22Rv1 (cell line): ENCODE measurements at regions not wholly inside any gene's neighbourhood (a gene's known extent, or its start where the extent isn't known, plus 50 kb on each side); places are given as distances from the start of the nearest gene placed in this dataset.

ENCODE experiments used
- CTCF ChIP-seq: fragments of 450-650 bp; IDR thresholded peaks from 2 replicates; pipeline ENCODE4 v1.5.1; 2017; ENCODE audit warnings: mild to moderate bottlenecking
- ZFX ChIP-seq: fragments of 450-650 bp; IDR thresholded peaks from 2 replicates; pipeline ENCODE4 v1.6.1; 2017; ENCODE audit warnings: antibody characterized with exemption, borderline replicate concordance

GRCh38 chr3:124631727-124632126 is 98.5 kb upstream of the UMPS start:
- no peak for TF ChIP-seq CTCF
- no peak for TF ChIP-seq ZFX
